ENCODE measurements at regions not wholly inside any gene's neighbourhood (a gene's known extent, or its start where the extent isn't known, plus 50 kb on each side); places are given as distances from the start of the nearest gene placed in this dataset.

DNA sequence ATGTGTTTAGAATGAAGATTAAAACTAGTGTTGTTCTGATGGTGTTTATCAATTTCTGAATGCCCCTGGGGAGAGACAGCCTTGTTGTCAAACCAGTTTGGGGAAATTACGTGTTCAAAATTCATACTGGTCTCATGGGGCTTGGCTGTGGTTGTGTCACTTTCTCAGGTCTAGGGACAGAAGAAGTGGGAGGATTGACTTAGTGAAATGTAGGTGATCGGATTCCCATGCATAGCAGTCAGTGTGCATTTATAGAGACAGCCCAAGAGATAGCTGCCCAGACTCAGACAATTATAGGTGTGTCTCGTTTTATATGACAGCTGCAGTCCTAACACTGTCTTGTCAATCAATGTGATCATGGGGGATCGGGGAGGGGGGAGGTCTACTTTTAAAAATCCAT is 94.4 kb upstream of the CLCN4 start:
- no peak overlapping the region for H3K14ac ChIP-seq (replicated peaks; ENCODE audit: low read depth, low read length)
- in situ Hi-C loops (cut with MboI; ENCODE audit: low sequenced_read_pairs) = no loop called here
- H3K9me1 ChIP-seq (ENCODE audit: insufficient read depth, low read length) = no peaks in the 10 kb centered on the region; the same call in 1 of the 2 replicates
- H2AK9ac ChIP-seq (replicated peaks; ENCODE audit: low read depth, low read length, poor library complexity) = no peak overlapping the region
- no peak overlapping the region for H2AFZ ChIP-seq (replicated peaks; ENCODE audit: low read length, poor library complexity)
- ChIA-PET CTCF (no interaction called here), POLR2A (ENCODE audit: unreplicated experiment) (no interaction called here)
- H3K4me2 ChIP-seq (ENCODE audit: low read depth, low read length) = no peak overlapping the region
- intact Hi-C loops (cut with micrococcal nuclease) = no loop called here
- ATAC-seq (ENCODE audit: low read depth) (no peak), DNase-seq (no peak)
- peaks cover 14% of the 10 kb centered on the region; the same call in 1 of the 2 replicates for H4K20me1 ChIP-seq (ENCODE audit: insufficient read depth, low read length)
- WGBS, 2 experiments (ENCODE audit: extremely low coverage in 2 of 2, insufficient read length in 1 of 2) = no CpG with 5 or more reads among the region's 4 CpGs
- no peaks in the 10 kb centered on the region for H3K9me3 ChIP-seq (ENCODE audit: control insufficient read depth, insufficient read depth, low read length)
- no peak overlapping the region for H3K23ac ChIP-seq (ENCODE audit: low read depth, low read length)
- no peak overlapping the region for H2BK20ac ChIP-seq (ENCODE audit: low read depth, low read length)
- H2BK15ac ChIP-seq (ENCODE audit: low read depth, low read length) = no peak overlapping the region
- H3K4ac ChIP-seq (ENCODE audit: low read depth, low read length) = no peak overlapping the region
- H3K18ac ChIP-seq (ENCODE audit: low read depth, low read length) = no peak overlapping the region
- H4K8ac ChIP-seq (ENCODE audit: low read depth in 2 of 2, low read length in 2 of 2) = no peak overlapping the region
- H2BK120ac ChIP-seq (ENCODE audit: low read depth, low read length) = no peak overlapping the region
- H3K56ac ChIP-seq (ENCODE audit: extremely low read depth, insufficient read depth, low read length) = no peak overlapping the region
- no peak overlapping the region for H3K27ac ChIP-seq (ENCODE audit: insufficient read depth, low read length)
- no peak overlapping the region for H4K91ac ChIP-seq (ENCODE audit: insufficient read depth, low read depth, low read length)
- no peak overlapping the region for H3K4me3 ChIP-seq (ENCODE audit: insufficient read depth, low read depth, low read length)
- H2AK5ac ChIP-seq (ENCODE audit: low read depth, low read length) = no peak overlapping the region
- TF ChIP-seq CEBPB (IDR thresholded peaks at IDR 0.05; ENCODE audit: low read depth, low read length) = no peak
- TF ChIP-seq FOS (IDR thresholded peaks at IDR 0.05; ENCODE audit: low read depth, low read length) = no peak
- no peak for TF ChIP-seq CTCF (conservative IDR thresholded peaks at IDR 0.05; ENCODE audit: low read depth, low read length)
- no peak for TF ChIP-seq MXI1 (IDR thresholded peaks at IDR 0.05; ENCODE audit: borderline replicate concordance, low read depth, low read length)
- TF ChIP-seq, protein P1, sequence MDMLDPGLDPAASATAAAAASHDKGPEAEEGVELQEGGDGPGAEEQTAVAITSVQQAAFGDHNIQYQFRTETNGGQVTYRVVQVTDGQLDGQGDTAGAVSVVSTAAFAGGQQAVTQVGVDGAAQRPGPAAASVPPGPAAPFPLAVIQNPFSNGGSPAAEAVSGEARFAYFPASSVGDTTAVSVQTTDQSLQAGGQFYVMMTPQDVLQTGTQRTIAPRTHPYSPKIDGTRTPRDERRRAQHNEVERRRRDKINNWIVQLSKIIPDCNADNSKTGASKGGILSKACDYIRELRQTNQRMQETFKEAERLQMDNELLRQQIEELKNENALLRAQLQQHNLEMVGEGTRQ (IDR thresholded peaks at IDR 0.05; ENCODE audit: low read depth, low read length) = no peak
- no peak for TF ChIP-seq MAZ (IDR thresholded peaks at IDR 0.05; ENCODE audit: borderline replicate concordance, low read depth, low read length)
- TF ChIP-seq CHD1 (IDR thresholded peaks at IDR 0.05; ENCODE audit: low read depth, low read length) = no peak
- TF ChIP-seq SMC3 (IDR thresholded peaks at IDR 0.05; ENCODE audit: low read depth, low read length) = no peak
- no peak for TF ChIP-seq RCOR1 (IDR thresholded peaks at IDR 0.05; ENCODE audit: insufficient replicate concordance, low read length)
- no peak for TF ChIP-seq RAD21 (IDR thresholded peaks at IDR 0.05; ENCODE audit: low read length)
- no peaks in the 10 kb centered on the region for H3K27me3 ChIP-seq (ENCODE audit: control insufficient read depth, insufficient read depth, low read length)
- H3K79me1 ChIP-seq (ENCODE audit: low read depth in 1 of 2, low read length in 2 of 2) = peaks cover 4 to 34% of the 10 kb centered on the region in 2 experiments
- no peak overlapping the region for H3K9ac ChIP-seq (ENCODE audit: low read depth, low read length)
- BruUV-seq (replicated peaks) = no TSS peak
- no peaks in the 10 kb centered on the region for H3K4me1 ChIP-seq (ENCODE audit: control insufficient read depth, insufficient read depth, low read length)
- H3K36me3 ChIP-seq (ENCODE audit: control insufficient read depth, insufficient read depth, low read length) = peaks cover 6% of the 10 kb centered on the region; the same call in 1 of the 2 replicates
- H4K5ac ChIP-seq (ENCODE audit: low read depth, low read length) = no peak overlapping the region
- no peak overlapping the region for H2BK5ac ChIP-seq (ENCODE audit: low read depth, low read length, poor library complexity, severe bottlenecking)
- dilution Hi-C loops (cut with HindIII; ENCODE audit: low sequenced_read_pairs, unreplicated experiment) = no loop called here

Measured in IMR-90 (cell line).